Activated CD8-positive, alpha-beta memory T cell treated with anti-CD3 and anti-CD28 coated beads, Interleukin-2, amount 10 ng/mL, durations not matched to agents 7 days and 5 days (primary cell): ENCODE measurements at regions not wholly inside any gene's neighbourhood (a gene's known extent, or its start where the extent isn't known, plus 50 kb on each side); places are given as distances from the start of the nearest gene placed in this dataset. TPM values are rescaled to one million over a fixed set of nuclear protein-coding genes. Genes with fewer than 3 reads are reported as not detected.

Experiments
- ATAC-seq: fragments of 150-1000 bp; cut with Tn5 transposase; one replicate; pipeline ENCODE4 v1.10.0; 2021; ENCODE audit warnings: moderate library complexity
- CTCF ChIA-PET: fragments of 350-600 bp; sonication (Branson Sonifier 250); formaldehyde crosslinking; loops from one replicate; lab custom pipeline; 2021; ENCODE audit warnings: antibody characterized with exemption; lab: Charles Lee
- DNase-seq: peaks from one replicate; pipeline ENCODE4 v3.0.0-alpha.2; 2020
- H3K27ac Mint-ChIP-seq: one replicate; pipeline ENCODE4 v1.8.0; 2021; ENCODE audit warnings: mild to moderate bottlenecking, mixed read lengths
- H3K27me3 Mint-ChIP-seq: one replicate; pipeline ENCODE4 v1.8.0; 2021; ENCODE audit warnings: mixed read lengths
- H3K36me3 Mint-ChIP-seq: one replicate; pipeline ENCODE4 v1.8.0; 2021; ENCODE audit warnings: mild to moderate bottlenecking, mixed read lengths
- H3K4me1 Mint-ChIP-seq: one replicate; pipeline ENCODE4 v1.8.0; 2021; ENCODE audit warnings: mixed read lengths
- H3K4me3 Mint-ChIP-seq: one replicate; pipeline ENCODE4 v1.8.0; 2021; ENCODE audit warnings: mild to moderate bottlenecking, moderate library complexity, mixed read lengths
- H3K9me3 Mint-ChIP-seq: one replicate; pipeline ENCODE4 v1.8.0; 2022; ENCODE audit warnings: low read depth, mixed read lengths
- microRNA-seq: library from miRNA; unstranded; fragments of <30 nt; microRNA quantifications from one replicate; pipeline ENCODE4 v1.2.0, GENCODE V29; 2022

DNA sequence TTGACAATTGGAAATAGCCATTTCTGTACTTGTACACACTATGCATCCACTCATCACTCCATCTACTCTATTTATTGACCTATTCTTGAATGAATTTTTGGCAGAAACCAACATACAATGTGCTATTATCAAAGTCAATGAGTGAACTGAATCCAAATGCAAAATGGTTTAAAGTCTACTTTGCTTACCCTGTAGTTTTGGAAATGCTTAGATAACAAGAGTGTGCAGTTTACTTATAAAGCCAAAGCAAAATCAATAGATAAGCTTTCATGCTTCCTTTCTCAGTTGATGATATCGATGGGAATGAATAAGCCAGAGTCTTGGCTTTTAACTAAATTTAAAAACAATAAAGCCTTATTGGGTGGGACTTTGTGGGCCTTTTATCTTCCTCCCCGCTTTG, 58.9 kb upstream of the SPANXB1 start:
- CTCF ChIA-PET = no interaction called here
- H3K9me3 Mint-ChIP-seq = no peaks in the 10 kb centered on the region
- H3K4me3 Mint-ChIP-seq = no peak overlapping the region
- DNase-seq (no peak), ATAC-seq (no peak)
- H3K27ac Mint-ChIP-seq = no peak overlapping the region
- no peaks in the 10 kb centered on the region for H3K4me1 Mint-ChIP-seq
- no peaks in the 10 kb centered on the region for H3K27me3 Mint-ChIP-seq
- H3K36me3 Mint-ChIP-seq = no peaks in the 10 kb centered on the region

DNA sequence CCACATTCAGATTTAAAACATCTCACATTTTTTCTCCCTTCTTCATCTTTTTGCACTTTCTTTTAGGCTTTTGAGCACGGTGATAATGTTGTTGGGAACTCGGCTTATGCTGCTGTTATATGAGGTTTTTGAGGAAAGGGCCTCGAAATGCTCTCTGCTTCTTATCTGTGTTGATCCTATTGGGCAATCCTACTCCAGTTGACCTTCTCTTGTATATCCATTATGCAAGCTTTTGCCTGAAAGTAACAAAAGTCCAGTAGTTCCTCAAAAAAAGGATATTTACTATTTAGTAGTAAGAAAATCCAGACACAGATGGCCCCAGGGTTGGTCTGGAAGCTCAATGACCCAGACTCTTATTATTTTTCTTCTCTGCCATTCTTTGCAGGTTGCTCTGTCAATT, 57.7 kb upstream of the SPANXB1 start:
- Mint-ChIP-seq H3K9me3 (no peaks in the 10 kb centered on the region), H3K27me3 (no peaks in the 10 kb centered on the region), H3K4me1 (no peaks in the 10 kb centered on the region), H3K36me3 (no peaks in the 10 kb centered on the region), H3K27ac (no peak overlapping the region), H3K4me3 (no peak overlapping the region)
- no peak for DNase-seq
- no peak for ATAC-seq
- CTCF ChIA-PET = no interaction called here

DNA sequence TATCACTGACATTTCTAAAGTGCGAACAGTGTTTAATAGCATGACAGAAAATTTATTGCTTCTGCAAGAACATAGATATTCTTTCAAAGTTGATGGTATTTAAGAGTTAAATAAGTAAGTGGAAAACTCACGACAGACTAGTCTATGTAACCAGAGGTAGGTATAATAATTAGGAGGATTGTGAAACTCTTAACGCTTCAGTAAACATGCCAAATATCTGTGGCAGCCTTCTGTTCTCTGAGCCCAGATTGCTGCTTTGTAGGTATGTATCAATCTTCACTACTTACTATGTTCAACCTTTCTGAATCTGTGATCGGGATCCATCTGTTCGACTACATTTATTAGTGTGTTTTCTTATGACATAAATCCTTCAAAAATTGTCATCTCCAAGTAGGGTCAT, 53.6 kb upstream of the SPANXB1 start:
- Mint-ChIP-seq H3K4me1 (no peaks in the 10 kb centered on the region), H3K27me3 (no peaks in the 10 kb centered on the region), H3K36me3 (no peaks in the 10 kb centered on the region), H3K9me3 (no peaks in the 10 kb centered on the region), H3K27ac (no peak overlapping the region), H3K4me3 (no peak overlapping the region)
- ATAC-seq = no peak
- no peak for DNase-seq
- CTCF ChIA-PET = no interaction called here

DNA sequence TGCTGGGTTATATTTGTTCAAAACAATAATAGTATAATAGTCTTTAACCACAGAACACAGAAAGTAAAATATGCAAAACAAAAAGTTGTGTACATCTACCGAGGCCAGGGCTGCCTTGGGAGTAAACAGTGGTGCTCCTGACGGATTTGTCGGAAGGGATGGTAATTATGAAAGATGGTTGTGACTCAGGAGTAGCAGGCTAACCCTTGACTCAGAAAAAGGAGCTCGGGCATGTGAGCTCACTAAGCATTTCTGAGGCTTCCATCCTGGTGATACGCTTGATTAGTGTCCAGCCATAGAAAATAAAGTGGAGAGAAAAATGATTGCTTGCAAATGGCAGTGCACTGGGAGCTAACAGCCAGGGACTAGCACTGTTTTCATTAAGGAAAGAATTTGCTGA, 53.2 kb upstream of the SPANXB1 start:
- Mint-ChIP-seq H3K27me3 (no peaks in the 10 kb centered on the region), H3K27ac (no peak overlapping the region), H3K4me3 (no peak overlapping the region), H3K36me3 (no peaks in the 10 kb centered on the region), H3K4me1 (no peaks in the 10 kb centered on the region), H3K9me3 (no peaks in the 10 kb centered on the region)
- no peak for DNase-seq
- ATAC-seq = no peak
- CTCF ChIA-PET = no interaction called here

Small RNA genes in the stretch of these regions (microRNA-seq; reads per million reads assigned to microRNA genes)
- gene MIR320D2 = not detected
